ENCODE measurements at regions not wholly inside any gene's neighbourhood (a gene's known extent, or its start where the extent isn't known, plus 50 kb on each side); places are given as distances from the start of the nearest gene placed in this dataset.

- FAIRE-seq (no peak), DNase-seq (ENCODE audit: insufficient read length, low spot score) (no peak)
- no peak for TF ChIP-seq CTCF (IDR thresholded peaks at IDR 0.05; ENCODE audit: insufficient read depth, missing control alignments)
Measured at GRCh38 chr13:85698256-85698655, 101.0 kb downstream of the SLITRK6 start.

DNA sequence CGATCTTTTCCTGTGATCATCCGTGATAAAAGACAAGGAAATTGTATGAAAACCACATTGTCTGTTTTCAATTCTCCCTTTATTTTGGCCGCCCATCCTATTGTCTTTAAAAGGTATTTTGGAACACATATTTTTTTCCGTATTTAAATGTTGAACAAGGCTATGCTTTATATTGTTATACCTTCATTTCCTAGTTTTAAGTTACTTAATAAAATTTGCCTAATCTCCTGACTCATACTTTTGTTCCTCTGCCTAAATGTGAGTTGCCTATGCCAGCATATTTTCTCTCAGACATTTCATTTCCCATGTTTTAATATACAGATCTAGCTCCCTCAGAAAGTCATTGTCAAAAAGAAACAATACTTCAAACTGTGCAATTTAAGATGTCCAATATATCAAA is 104.2 kb downstream of the SLITRK6 start:
- DNase-seq (ENCODE audit: insufficient read length, low spot score) (no peak), FAIRE-seq (no peak)
- no peak for TF ChIP-seq CTCF (IDR thresholded peaks at IDR 0.05; ENCODE audit: insufficient read depth, missing control alignments)

- DNase-seq (ENCODE audit: insufficient read length, low spot score) (no peak), FAIRE-seq (no peak)
- no peak for TF ChIP-seq CTCF (IDR thresholded peaks at IDR 0.05; ENCODE audit: insufficient read depth, missing control alignments)
Measured at GRCh38 chr13:85693889-85694511, 105.2 kb downstream of the SLITRK6 start.

DNA sequence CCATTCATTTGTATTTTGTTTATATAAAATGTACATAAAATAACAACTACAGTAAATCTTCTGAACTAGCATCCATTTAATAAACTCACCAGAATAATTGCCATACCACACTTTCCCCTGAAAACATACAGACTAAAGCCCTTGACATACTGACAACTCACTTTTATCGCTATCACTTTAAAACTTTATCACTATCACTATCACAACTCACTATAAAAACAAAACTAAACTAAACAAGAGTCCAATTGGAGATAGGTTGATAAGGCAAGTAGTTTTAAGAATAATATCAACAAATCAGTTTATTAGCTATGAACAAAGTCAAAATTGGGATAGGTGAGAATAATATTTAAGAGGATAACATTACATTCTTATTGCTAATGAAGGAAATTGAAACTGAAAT is 108.9 kb downstream of the SLITRK6 start:
- TF ChIP-seq CTCF (IDR thresholded peaks at IDR 0.05; ENCODE audit: insufficient read depth, missing control alignments): no peak
- no peak for FAIRE-seq
- no peak for DNase-seq (ENCODE audit: insufficient read length, low spot score)

GRCh38 chr13:85685436-85685835 is 113.8 kb downstream of the SLITRK6 start:
- FAIRE-seq: no peak
- TF ChIP-seq CTCF (IDR thresholded peaks at IDR 0.05; ENCODE audit: insufficient read depth, missing control alignments): no peak
- no peak for DNase-seq (ENCODE audit: insufficient read length, low spot score)

DNA sequence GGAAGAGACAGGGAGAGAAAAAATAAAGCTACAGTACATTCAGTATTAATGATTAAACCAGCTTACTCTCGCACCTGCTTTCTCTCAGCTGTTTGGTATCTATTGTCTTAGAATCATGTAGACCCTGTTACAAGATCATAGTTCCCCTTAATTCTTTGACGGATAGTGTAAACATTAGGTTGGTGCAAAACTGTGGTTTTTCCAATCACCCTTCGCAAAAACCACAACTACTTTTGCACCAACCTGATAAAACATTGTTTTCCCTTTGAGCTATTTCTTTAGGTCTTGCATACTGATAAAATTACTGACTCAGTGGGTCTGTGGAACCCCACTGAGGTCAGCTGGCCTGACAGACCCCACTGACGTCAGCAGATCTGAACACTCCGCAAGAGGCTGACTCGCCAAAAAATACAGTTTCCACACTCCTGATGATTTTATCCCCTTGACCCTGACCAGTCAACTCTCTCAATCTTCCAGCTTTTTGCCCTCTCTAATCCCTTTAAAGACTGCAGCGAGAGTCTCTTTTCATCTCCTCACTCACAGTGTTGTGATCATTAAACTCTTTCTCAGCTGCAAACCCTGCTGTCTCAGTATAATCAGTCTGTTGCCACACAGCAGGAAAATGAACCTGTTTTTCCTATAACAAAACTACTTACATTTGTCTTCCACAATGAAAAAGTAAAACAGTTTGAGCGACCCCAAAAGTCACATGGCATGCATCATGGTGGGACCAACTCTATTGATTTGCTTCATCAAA is 123.9 kb downstream of the SLITRK6 start:
- no peak for DNase-seq (ENCODE audit: insufficient read length, low spot score)
- no peak for TF ChIP-seq CTCF (IDR thresholded peaks at IDR 0.05; ENCODE audit: insufficient read depth, missing control alignments)
- no peak for FAIRE-seq

DNA sequence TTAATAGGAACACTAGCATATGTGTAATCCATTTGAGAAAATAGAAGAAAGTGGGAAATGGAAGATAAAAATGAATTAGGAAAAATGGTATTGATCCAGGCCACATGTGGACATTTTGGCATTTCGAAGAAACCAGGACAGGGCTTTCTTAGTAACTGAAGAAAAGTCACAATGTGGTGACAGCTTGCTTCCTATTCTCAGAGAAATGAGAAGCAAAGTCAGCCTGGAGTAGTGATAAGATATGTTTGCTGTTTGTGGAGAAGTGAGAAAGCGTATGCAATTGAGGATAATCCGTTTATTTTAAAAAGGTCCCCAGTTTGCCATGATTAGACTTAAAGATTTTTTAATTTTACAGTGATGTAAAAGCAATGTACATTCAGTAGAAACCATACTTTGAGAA is 127.9 kb downstream of the SLITRK6 start:
- TF ChIP-seq CTCF (IDR thresholded peaks at IDR 0.05; ENCODE audit: insufficient read depth, missing control alignments): no peak
- DNase-seq (ENCODE audit: insufficient read length, low spot score) (no peak), FAIRE-seq (no peak)
